Lung (tissue), 11 donors: ENCODE measurements at regions not wholly inside any gene's neighbourhood (a gene's known extent, or its start where the extent isn't known, plus 50 kb on each side); places are given as distances from the start of the nearest gene placed in this dataset.

ENCODE experiments used
- ATAC-seq: fragments of 200-7000 bp; cut with Tn5 transposase; one replicate; pipeline ENCODE4 v1.9.1; 2020; ENCODE audit warnings: moderate number of reproducible peaks; ENCODE audit not compliant: insufficient read depth, low FRiP score
- DNase-seq, 3 donors: peaks; one replicate each; pipeline ENCODE4 v3.0.0-alpha.2; 2013 to 2017
- H3K27ac ChIP-seq, 2 donors: one replicate each; pipeline ENCODE4 v1.5.1; 2013; ENCODE audit warnings: mild to moderate bottlenecking in 2 of 2, moderate library complexity in 2 of 2, control low read depth in 1 of 2, inconsistent platforms in 1 of 2, low read depth in 1 of 2, low read length in 1 of 2
- H3K27me3 ChIP-seq, 3 donors: one replicate each; pipeline ENCODE4 v1.5.1; 2013; ENCODE audit warnings: low read length in 2 of 3; ENCODE audit not compliant: control insufficient read depth in 3 of 3, insufficient read depth in 3 of 3
- H3K36me3 ChIP-seq, 4 donors: one replicate each; pipeline ENCODE4 v1.5.1; 2013; ENCODE audit warnings: low read length in 4 of 4, mild to moderate bottlenecking in 1 of 4, moderate library complexity in 1 of 4; ENCODE audit not compliant: control insufficient read depth in 4 of 4, insufficient read depth in 4 of 4
- H3K4me1 ChIP-seq, 5 donors: one replicate each; pipeline ENCODE4 v1.5.1; 2013; ENCODE audit warnings: low read length in 5 of 5, mild to moderate bottlenecking in 2 of 5, moderate library complexity in 1 of 5; ENCODE audit not compliant: control insufficient read depth in 5 of 5, insufficient read depth in 5 of 5
- H3K4me3 ChIP-seq: one replicate; pipeline ENCODE4 v1.5.1; 2013; ENCODE audit warnings: mild to moderate bottlenecking, control low read depth, moderate library complexity
- H3K9ac ChIP-seq, 2 donors: one replicate each; pipeline ENCODE4 v1.5.1; 2013; ENCODE audit warnings: low read length in 2 of 2, control low read depth in 1 of 2; ENCODE audit not compliant: insufficient read depth in 1 of 2
- H3K9me3 ChIP-seq, 4 donors: one replicate each; pipeline ENCODE4 v1.5.1; 2013; ENCODE audit warnings: low read length in 3 of 4, mild to moderate bottlenecking in 1 of 4, moderate library complexity in 1 of 4; ENCODE audit not compliant: control insufficient read depth in 4 of 4, insufficient read depth in 3 of 4
- CTCF ChIP-seq: IDR thresholded peaks from 2 replicates; pipeline ENCODE4 v1.5.1; 2012; ENCODE audit warnings: mild to moderate bottlenecking; ENCODE audit errors: control extremely low read depth, extremely low read depth
- WGBS, 2 donors: extraction: QIAGEN DNeasy Blood & Tissue Kit; methylation state at CpG; one replicate each; pipeline ENCODE4 v1.1.7; 2013; 5-methylcytosine and 5-hydroxymethylcytosine counted together
- donor health status: control.
- donor health status: control.
- donor health status: Bipolar disorder and iron deficiency.
- donor health status: healthy.
- donor health status: DM: yes; HTN: yes; CAD: no.

GRCh38 chr18:55841314-55841713 lies 253.3 kb upstream of the TCF4 start:
- no peak for ATAC-seq
- TF ChIP-seq CTCF, result no peak
- Histone ChIP-seq H3K4me1 (no peaks in the 10 kb centered on the region), H3K4me3 (no peak overlapping the region), H3K9me3 (peaks cover 0 to 8% (median 3%) of the 10 kb centered on the region in 4 donors), H3K9ac (no peak overlapping the region), H3K27me3 (no peaks in the 10 kb centered on the region), H3K36me3 (no peaks in the 10 kb centered on the region), H3K27ac (no peak overlapping the region)
- WGBS, 2 donors, result 58 to 96% methylated on average over 2 of the region's 2 CpGs
- no peak for DNase-seq

- no peaks in the 10 kb centered on the region for H3K36me3 ChIP-seq
- H3K9me3 ChIP-seq, result peaks cover 0 to 8% (median 1%) of the 10 kb centered on the region in 4 donors
- no peak for TF ChIP-seq CTCF
- H3K27ac ChIP-seq, result no peak overlapping the region
- ATAC-seq (no peak), DNase-seq (no peak)
- H3K27me3 ChIP-seq, result no peaks in the 10 kb centered on the region
- H3K9ac ChIP-seq, result no peak overlapping the region
- 90 to 92% methylated on average over 28 to 30 of the region's 30 CpGs for WGBS, 2 donors
- no peak overlapping the region for H3K4me3 ChIP-seq
- H3K4me1 ChIP-seq, result no peaks in the 10 kb centered on the region
Observed at GRCh38 chr18:55840601-55841170, 252.7 kb upstream of the TCF4 start.

- ATAC-seq, result no peak
- no peaks in the 10 kb centered on the region for H3K36me3 ChIP-seq
- no peaks in the 10 kb centered on the region for H3K27me3 ChIP-seq
- no peaks in the 10 kb centered on the region for H3K4me1 ChIP-seq
- H3K9ac ChIP-seq, result no peak overlapping the region
- TF ChIP-seq CTCF, result no peak
- H3K4me3 ChIP-seq, result no peak overlapping the region
- no peak for DNase-seq
- H3K27ac ChIP-seq, result no peak overlapping the region
- peaks cover 0 to 8% (median 1%) of the 10 kb centered on the region in 4 donors for H3K9me3 ChIP-seq
Observed at GRCh38 chr18:55839343-55839742, 251.4 kb upstream of the TCF4 start.

- peaks cover 0 to 8% (median 1%) of the 10 kb centered on the region in 4 donors for H3K9me3 ChIP-seq
- H3K36me3 ChIP-seq, result no peaks in the 10 kb centered on the region
- no peaks in the 10 kb centered on the region for H3K27me3 ChIP-seq
- no peak for ATAC-seq
- no peaks in the 10 kb centered on the region for H3K4me1 ChIP-seq
- H3K27ac ChIP-seq, result no peak overlapping the region
- 89 to 92% methylated on average over 3 of the region's 3 CpGs for whole genome bisulfite sequencing, 2 donors
- no peak overlapping the region for H3K9ac ChIP-seq
- H3K4me3 ChIP-seq, result no peak overlapping the region
- no peak for TF ChIP-seq CTCF
- no peak for DNase-seq
Observed at GRCh38 chr18:55838841-55839240, 250.8 kb upstream of the TCF4 start.
